WTC11 (cell line): ENCODE measurements at regions not wholly inside any gene's neighbourhood (a gene's known extent, or its start where the extent isn't known, plus 50 kb on each side); places are given as distances from the start of the nearest gene placed in this dataset.

Experiments
- CTCF ChIP-seq: fragments of 200-600 bp; IDR thresholded peaks from 2 replicates; pipeline ENCODE4 v1.8.0; 2022; ENCODE audit warnings: antibody characterized with exemption
- JUN ChIP-seq: sonication (generic); formaldehyde crosslinking; IDR thresholded peaks from 2 replicates; pipeline ENCODE4 v1.8.0; 2023; ENCODE audit warnings: mild to moderate bottlenecking, missing genetic modification reagents
- SP1 ChIP-seq: sonication (generic); formaldehyde crosslinking; conservative IDR thresholded peaks from 2 replicates; pipeline ENCODE4 v1.8.1; 2022; ENCODE audit warnings: missing genetic modification reagents
- USF1 ChIP-seq: sonication (generic); formaldehyde crosslinking; IDR thresholded peaks from 2 replicates; pipeline ENCODE4 v1.8.0; 2022; ENCODE audit warnings: mild to moderate bottlenecking, missing genetic modification reagents
- USF2 ChIP-seq: sonication (generic); formaldehyde crosslinking; IDR thresholded peaks from 2 replicates; pipeline ENCODE4 v1.8.1; 2023; ENCODE audit warnings: mild to moderate bottlenecking, missing genetic modification reagents, moderate library complexity
- ZNF423 ChIP-seq: fragments of 250-450 bp; sonication (Bioruptor Pico); IDR thresholded peaks from 2 replicates; pipeline ENCODE4 v2.1.2; 2022; ENCODE audit warnings: mild to moderate bottlenecking, moderate library complexity

- TF ChIP-seq SP1 (CRISPR knock-in tag) (no peak), CTCF (no peak), JUN (no peak), USF1 (CRISPR knock-in tag) (no peak), ZNF423 (CRISPR knock-in tag) (no peak), USF2 (CRISPR knock-in tag) (no peak)
These were observed 280.5 kb downstream of the QKI start for GRCh38 chr6:163694988-163695398.
